HEK293 (cell line): ENCODE measurements at regions not wholly inside any gene's neighbourhood (a gene's known extent, or its start where the extent isn't known, plus 50 kb on each side); places are given as distances from the start of the nearest gene placed in this dataset.

Source experiments
- CTCF ChIA-PET: fragments of 350-600 bp; formaldehyde crosslinking; extraction: SDS; loops from one replicate; lab custom pipeline; 2021; ENCODE audit warnings: antibody characterized with exemption; lab: Yijun Ruan, JAX
- POLR2A ChIA-PET: fragments of 300-600 bp; formaldehyde crosslinking; extraction: SDS; loops from one replicate; lab custom pipeline; 2020; ENCODE audit warnings: antibody characterized with exemption, inconsistent platforms; lab: Yijun Ruan, JAX
- H3K27ac ChIP-seq: fragments of 200-500 bp; sonication (Bioruptor generic); 2 replicates; pipeline ENCODE4 v1.5.1; 2014; ENCODE audit warnings: low read depth, low read length, control low read depth, inconsistent platforms; ENCODE audit errors: extremely low read depth
- H3K36me3 ChIP-seq, 2 experiments: fragments of 200-500 bp in 1 of 2; sonication (Bioruptor generic) in 1 of 2; 1 replicate in 1 of 2; 2 replicates in 1 of 2; pipeline ENCODE4 v1.5.1; 2014 to 2017; ENCODE audit warnings: inconsistent platforms in 2 of 2, low read length in 2 of 2; ENCODE audit not compliant: control insufficient read depth in 2 of 2, insufficient read depth in 1 of 2
- H3K4me1 ChIP-seq: fragments of 200-500 bp; sonication (Bioruptor generic); 2 replicates; pipeline ENCODE4 v1.5.1; 2014; ENCODE audit warnings: mild to moderate bottlenecking, low read length, inconsistent platforms; ENCODE audit not compliant: control insufficient read depth, insufficient read depth
- H3K4me3 ChIP-seq: 2 replicates; pipeline ENCODE4 v1.5.1; 2011; ENCODE audit warnings: low read depth, mild to moderate bottlenecking, control low read depth, low read length, moderate library complexity
- H3K9me3 ChIP-seq: fragments of 200-500 bp; sonication (Bioruptor generic); 2 replicates; pipeline ENCODE4 v1.5.1; 2014; ENCODE audit warnings: low read depth, low read length, inconsistent platforms; ENCODE audit not compliant: control insufficient read depth, insufficient read depth
- EGR2 ChIP-seq: fragments of 450-650 bp; formaldehyde crosslinking; IDR thresholded peaks from 2 replicates; pipeline ENCODE4 v1.5.1; 2016; ENCODE audit warnings: low read depth, missing biosample characterization, missing genetic modification characterization
- GLIS1 ChIP-seq: fragments of 450-650 bp; formaldehyde crosslinking; IDR thresholded peaks from 2 replicates; pipeline ENCODE4 v1.5.1; 2016; ENCODE audit warnings: missing biosample characterization, missing genetic modification characterization
- IKZF3 ChIP-seq: fragments of 450-650 bp; IDR thresholded peaks from 2 replicates; pipeline ENCODE4 v1.5.0; 2018; ENCODE audit warnings: missing biosample characterization, mild to moderate bottlenecking, missing genetic modification characterization, moderate library complexity
- ZBTB48 ChIP-seq: fragments of 450-650 bp; formaldehyde crosslinking; IDR thresholded peaks from 2 replicates; pipeline ENCODE4 v1.5.1; 2016; ENCODE audit warnings: missing biosample characterization, missing genetic modification characterization
- ZFP37 ChIP-seq: fragments of 450-650 bp; formaldehyde crosslinking; IDR thresholded peaks from 2 replicates; pipeline ENCODE4 v1.5.1; 2016; ENCODE audit warnings: missing biosample characterization, missing genetic modification characterization
- ZNF146 ChIP-seq: fragments of 450-650 bp; formaldehyde crosslinking; IDR thresholded peaks from 2 replicates; pipeline ENCODE4 v1.5.1; 2016; ENCODE audit warnings: missing biosample characterization, missing genetic modification characterization
- ZNF274 ChIP-seq, 2 experiments: fragments of 200-500 bp in 1 of 2; fragments of 450-650 bp in 1 of 2; sonication (Bioruptor generic) in 1 of 2; formaldehyde crosslinking in 1 of 2; IDR thresholded peaks; 2 replicates each; pipeline versions ENCODE4 v1.5.1 to v1.6.1; 2014 to 2016; ENCODE audit warnings: borderline replicate concordance in 1 of 2, inconsistent platforms in 1 of 2, low read length in 1 of 2, missing biosample characterization in 1 of 2, missing genetic modification characterization in 1 of 2
- ZNF292 ChIP-seq: fragments of 450-650 bp; formaldehyde crosslinking; IDR thresholded peaks from 2 replicates; pipeline ENCODE4 v1.5.1; 2016; ENCODE audit warnings: low read depth, missing biosample characterization, missing genetic modification characterization, borderline replicate concordance
- ZNF335 ChIP-seq: fragments of 450-650 bp; formaldehyde crosslinking; conservative IDR thresholded peaks from 2 replicates; pipeline ENCODE4 v1.5.1; 2016; ENCODE audit warnings: missing biosample characterization, missing genetic modification characterization
- ZNF341 ChIP-seq: fragments of 450-650 bp; formaldehyde crosslinking; IDR thresholded peaks from 2 replicates; pipeline ENCODE4; 2016; ENCODE audit warnings: low read depth, missing biosample characterization, missing genetic modification characterization
- ZNF366 ChIP-seq: fragments of 450-650 bp; formaldehyde crosslinking; conservative IDR thresholded peaks from 2 replicates; pipeline ENCODE4 v1.5.1; 2016; ENCODE audit warnings: missing biosample characterization, missing genetic modification characterization
- ZNF394 ChIP-seq: fragments of 450-650 bp; formaldehyde crosslinking; IDR thresholded peaks from 2 replicates; pipeline ENCODE4 v1.5.1; 2016; ENCODE audit warnings: missing biosample characterization, missing genetic modification characterization, mild to moderate bottlenecking, moderate library complexity, borderline replicate concordance
- ZNF514 ChIP-seq: fragments of 450-650 bp; formaldehyde crosslinking; IDR thresholded peaks from 2 replicates; pipeline ENCODE4 v1.5.1; 2016; ENCODE audit warnings: missing biosample characterization, missing genetic modification characterization
- ZSCAN30 ChIP-seq: fragments of 450-650 bp; IDR thresholded peaks from 2 replicates; pipeline ENCODE4 v1.5.1; 2018; ENCODE audit warnings: missing biosample characterization, mild to moderate bottlenecking, missing genetic modification characterization, moderate library complexity
- TF ChIP-seq, protein P1 (sequence below): fragments of 450-650 bp; formaldehyde crosslinking; conservative IDR thresholded peaks from 2 replicates; pipeline ENCODE4 v1.5.1; 2016; ENCODE audit warnings: low read depth, missing biosample characterization, missing genetic modification characterization
- TF ChIP-seq, protein P2 (sequence below): fragments of 450-650 bp; formaldehyde crosslinking; IDR thresholded peaks from 2 replicates; pipeline ENCODE4 v1.5.1; 2016; ENCODE audit warnings: missing biosample characterization, missing genetic modification characterization
- TF ChIP-seq, protein P3 (sequence below): fragments of 450-650 bp; formaldehyde crosslinking; IDR thresholded peaks from 2 replicates; pipeline ENCODE4 v1.5.1; 2016; ENCODE audit warnings: missing biosample characterization, missing genetic modification characterization

DNA sequence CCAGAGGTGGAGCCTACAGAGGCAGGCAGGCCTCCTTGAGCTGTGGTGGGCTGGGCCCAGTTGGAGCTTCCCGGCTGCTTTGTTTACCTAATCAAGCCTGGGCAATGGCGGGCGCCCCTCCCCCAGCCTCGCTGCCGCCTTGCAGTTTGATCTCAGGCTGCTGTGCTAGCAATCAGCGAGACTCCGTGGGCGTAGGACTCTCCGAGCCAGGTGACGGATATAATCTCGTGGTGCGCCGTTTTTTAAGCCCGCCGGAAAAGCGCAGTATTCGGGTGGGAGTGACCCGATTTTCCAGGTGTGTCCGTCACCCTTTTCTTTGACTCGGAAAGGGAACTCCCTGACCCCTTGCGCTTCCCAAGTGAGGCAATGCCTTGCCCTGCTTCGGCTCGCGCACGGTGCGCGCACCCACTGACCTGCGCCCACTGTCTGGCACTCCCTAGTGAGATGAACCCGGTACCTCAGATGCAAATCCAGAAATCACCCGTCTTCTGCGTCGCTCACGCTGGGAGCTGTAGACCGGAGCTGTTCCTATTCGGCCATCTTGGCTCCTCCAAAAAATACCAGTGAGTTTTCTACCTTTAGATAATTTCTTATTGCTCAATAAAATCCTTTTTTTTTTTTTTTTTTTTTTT, 118.5 kb upstream of the TBC1D5 start (continued):
- TF ChIP-seq, protein P1, sequence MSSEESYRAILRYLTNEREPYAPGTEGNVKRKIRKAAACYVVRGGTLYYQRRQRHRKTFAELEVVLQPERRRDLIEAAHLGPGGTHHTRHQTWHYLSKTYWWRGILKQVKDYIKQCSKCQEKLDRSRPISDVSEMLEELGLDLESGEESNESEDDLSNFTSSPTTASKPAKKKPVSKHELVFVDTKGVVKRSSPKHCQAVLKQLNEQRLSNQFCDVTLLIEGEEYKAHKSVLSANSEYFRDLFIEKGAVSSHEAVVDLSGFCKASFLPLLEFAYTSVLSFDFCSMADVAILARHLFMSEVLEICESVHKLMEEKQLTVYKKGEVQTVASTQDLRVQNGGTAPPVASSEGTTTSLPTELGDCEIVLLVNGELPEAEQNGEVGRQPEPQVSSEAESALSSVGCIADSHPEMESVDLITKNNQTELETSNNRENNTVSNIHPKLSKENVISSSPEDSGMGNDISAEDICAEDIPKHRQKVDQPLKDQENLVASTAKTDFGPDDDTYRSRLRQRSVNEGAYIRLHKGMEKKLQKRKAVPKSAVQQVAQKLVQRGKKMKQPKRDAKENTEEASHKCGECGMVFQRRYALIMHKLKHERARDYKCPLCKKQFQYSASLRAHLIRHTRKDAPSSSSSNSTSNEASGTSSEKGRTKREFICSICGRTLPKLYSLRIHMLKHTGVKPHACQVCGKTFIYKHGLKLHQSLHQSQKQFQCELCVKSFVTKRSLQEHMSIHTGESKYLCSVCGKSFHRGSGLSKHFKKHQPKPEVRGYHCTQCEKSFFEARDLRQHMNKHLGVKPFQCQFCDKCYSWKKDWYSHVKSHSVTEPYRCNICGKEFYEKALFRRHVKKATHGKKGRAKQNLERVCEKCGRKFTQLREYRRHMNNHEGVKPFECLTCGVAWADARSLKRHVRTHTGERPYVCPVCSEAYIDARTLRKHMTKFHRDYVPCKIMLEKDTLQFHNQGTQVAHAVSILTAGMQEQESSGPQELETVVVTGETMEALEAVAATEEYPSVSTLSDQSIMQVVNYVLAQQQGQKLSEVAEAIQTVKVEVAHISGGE (tag by site-specific recombination) = peak; percentile 94
- TF ChIP-seq ZSCAN30 (tag by site-specific recombination) = peak; percentile 83
- peak; percentile 39; the same call in 1 of the 2 replicates for TF ChIP-seq ZNF394 (tag by site-specific recombination)
- peak; percentile 91 for TF ChIP-seq ZBTB48
- peak; percentile 46; the same call in 1 of the 2 replicates for TF ChIP-seq ZFP37 (tag by site-specific recombination)
- TF ChIP-seq IKZF3 = peak; percentile 90
- TF ChIP-seq EGR2 (tag by site-specific recombination) = peak; percentile 64
- peak; percentile 67 for TF ChIP-seq ZNF335 (tag by site-specific recombination)
- 0 out of 2 replicates have a peak, but pooled peaks have one; percentile 35 for TF ChIP-seq ZNF366 (tag by site-specific recombination)
- TF ChIP-seq ZNF341 = peak; percentile 70
- TF ChIP-seq GLIS1 (tag by site-specific recombination) = peak; percentile 49; the same call in 1 of the 2 replicates

DNA sequence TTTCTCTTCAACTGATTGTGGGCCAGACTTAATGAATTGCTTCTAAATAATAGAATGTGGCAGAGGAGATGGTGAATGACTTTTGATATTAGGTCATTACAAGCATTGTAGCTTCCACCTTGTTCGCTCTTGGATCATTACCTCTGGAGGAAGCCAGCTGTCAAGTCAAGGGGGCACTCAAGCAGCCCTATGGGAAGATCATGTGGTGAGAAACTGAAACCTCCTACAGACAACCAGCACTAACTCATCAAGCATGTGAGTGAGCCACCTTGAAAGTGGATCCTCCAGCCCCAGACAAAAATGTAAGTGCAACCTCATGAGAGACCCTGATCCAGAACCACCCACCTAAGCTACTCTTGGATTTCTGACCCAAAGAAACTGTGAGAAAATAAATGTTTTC, 109.8 kb upstream of the TBC1D5 start:
- TF ChIP-seq, protein P2, sequence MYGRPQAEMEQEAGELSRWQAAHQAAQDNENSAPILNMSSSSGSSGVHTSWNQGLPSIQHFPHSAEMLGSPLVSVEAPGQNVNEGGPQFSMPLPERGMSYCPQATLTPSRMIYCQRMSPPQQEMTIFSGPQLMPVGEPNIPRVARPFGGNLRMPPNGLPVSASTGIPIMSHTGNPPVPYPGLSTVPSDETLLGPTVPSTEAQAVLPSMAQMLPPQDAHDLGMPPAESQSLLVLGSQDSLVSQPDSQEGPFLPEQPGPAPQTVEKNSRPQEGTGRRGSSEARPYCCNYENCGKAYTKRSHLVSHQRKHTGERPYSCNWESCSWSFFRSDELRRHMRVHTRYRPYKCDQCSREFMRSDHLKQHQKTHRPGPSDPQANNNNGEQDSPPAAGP (tag by site-specific recombination) = no peak
- TF ChIP-seq ZNF146 (tag by site-specific recombination) (no peak), ZNF514 (tag by site-specific recombination) (no peak), ZNF292 (tag by site-specific recombination) (no peak), ZNF274 (IDR thresholded peaks at IDR 0.05; ENCODE audit: low read length) (no peak), ZNF274 (tag by site-specific recombination; IDR thresholded peaks at IDR 0.05; ENCODE audit: borderline replicate concordance) (no peak), ZNF394 (tag by site-specific recombination) (no peak)
- TF ChIP-seq, protein P1 (tag by site-specific recombination) = no peak
- TF ChIP-seq, protein P3, sequence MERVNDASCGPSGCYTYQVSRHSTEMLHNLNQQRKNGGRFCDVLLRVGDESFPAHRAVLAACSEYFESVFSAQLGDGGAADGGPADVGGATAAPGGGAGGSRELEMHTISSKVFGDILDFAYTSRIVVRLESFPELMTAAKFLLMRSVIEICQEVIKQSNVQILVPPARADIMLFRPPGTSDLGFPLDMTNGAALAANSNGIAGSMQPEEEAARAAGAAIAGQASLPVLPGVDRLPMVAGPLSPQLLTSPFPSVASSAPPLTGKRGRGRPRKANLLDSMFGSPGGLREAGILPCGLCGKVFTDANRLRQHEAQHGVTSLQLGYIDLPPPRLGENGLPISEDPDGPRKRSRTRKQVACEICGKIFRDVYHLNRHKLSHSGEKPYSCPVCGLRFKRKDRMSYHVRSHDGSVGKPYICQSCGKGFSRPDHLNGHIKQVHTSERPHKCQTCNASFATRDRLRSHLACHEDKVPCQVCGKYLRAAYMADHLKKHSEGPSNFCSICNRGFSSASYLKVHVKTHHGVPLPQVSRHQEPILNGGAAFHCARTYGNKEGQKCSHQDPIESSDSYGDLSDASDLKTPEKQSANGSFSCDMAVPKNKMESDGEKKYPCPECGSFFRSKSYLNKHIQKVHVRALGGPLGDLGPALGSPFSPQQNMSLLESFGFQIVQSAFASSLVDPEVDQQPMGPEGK (tag by site-specific recombination) = no peak
- Histone ChIP-seq H3K9me3 (no peaks in the 10 kb centered on the region), H3K4me3 (no peak overlapping the region), H3K27ac (no peak overlapping the region), H3K36me3 (no peaks in the 10 kb centered on the region), H3K4me1 (no peaks in the 10 kb centered on the region)
- ChIA-PET CTCF (interaction anchor here (2.3 kb wide), 1 partner anchor 10 kb away, joined by 12 read pairs; no protein-coding TSS in a partner anchor), POLR2A (no interaction called here)
